Testis (tissue), 2 donors: ENCODE measurements at regions not wholly inside any gene's neighbourhood (a gene's known extent, or its start where the extent isn't known, plus 50 kb on each side); places are given as distances from the start of the nearest gene placed in this dataset.

Experiments
- DNase-seq: peaks from one replicate; pipeline ENCODE4 v3.0.0-alpha.2; 2019
- H3K27ac ChIP-seq, 2 donors: fragments of 200-600 bp; sonication (generic); one replicate each; pipeline ENCODE4 v1.5.1; 2019
- H3K27me3 ChIP-seq: fragments of 200-600 bp; sonication (generic); one replicate; pipeline ENCODE4 v1.5.1; 2019
- H3K36me3 ChIP-seq: fragments of 200-600 bp; sonication (generic); one replicate; pipeline ENCODE4 v1.5.1; 2017; ENCODE audit warnings: low read depth; ENCODE audit errors: missing control alignments
- H3K4me1 ChIP-seq: fragments of 200-600 bp; sonication (generic); one replicate; pipeline ENCODE4 v1.5.1; 2019
- H3K4me3 ChIP-seq, 2 donors: fragments of 200-600 bp; sonication (generic); one replicate each; pipeline ENCODE4 v1.5.1; 2017 to 2019
- H3K9me3 ChIP-seq: fragments of 200-600 bp; sonication (generic); one replicate; pipeline ENCODE4 v1.5.1; 2017
- POLR2A ChIP-seq: fragments of 450-650 bp; IDR thresholded peaks from one replicate; pipeline ENCODE4 v1.6.1; 2017; ENCODE audit warnings: antibody characterized with exemption, mild to moderate bottlenecking, moderate library complexity
- WGBS, 2 donors: methylation state at CpG; one replicate each; pipeline ENCODE4 v1.1.5; 2018; 5-methylcytosine and 5-hydroxymethylcytosine counted together
- intact Hi-C: fragments of 100-400 bp; cut with DNase I; formaldehyde crosslinking; loops from one replicate; pipeline ENCODE4 v1.15.1; 2023; ENCODE audit warnings: low total_unique reads
- TF ChIP-seq, protein P1 (sequence below), 3 experiments: fragments of 450-650 bp in 2 of 3; fragments of 200-600 bp in 1 of 3; sonication (generic) in 1 of 3; IDR thresholded peaks; one replicate each; pipeline ENCODE4 v1.5.1; 2016 to 2019; ENCODE audit warnings: antibody characterized with exemption in 3 of 3, mild to moderate bottlenecking in 2 of 3, moderate library complexity in 1 of 3

DNA sequence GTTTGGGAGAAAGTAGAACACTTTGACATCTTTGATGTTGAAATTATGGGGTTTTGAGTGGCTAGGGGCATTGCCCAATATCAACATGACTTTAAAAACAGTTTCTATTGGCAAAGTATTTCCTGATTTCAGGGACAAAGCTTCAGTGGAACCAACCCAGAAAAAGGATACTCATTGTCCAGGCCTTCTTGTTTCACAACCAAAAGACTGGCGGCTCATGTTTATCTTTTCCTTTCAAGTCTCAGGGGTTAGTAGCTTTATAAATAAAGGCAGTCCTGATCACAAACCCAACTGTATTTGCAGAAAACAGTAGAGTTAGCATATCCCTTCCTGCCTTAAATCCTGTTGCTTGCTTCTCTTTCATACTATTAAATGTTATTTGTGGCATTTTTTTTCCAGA lies 119.1 kb downstream of the SLITRK2 start:
- no peak overlapping the region for H3K27ac ChIP-seq
- no peak for DNase-seq
- no peak overlapping the region for H3K4me3 ChIP-seq
- TF ChIP-seq POLR2A: no peak
- WGBS, 2 donors: 73 to 75% methylated on average over 1 of the region's 1 CpG
- intact Hi-C loops: no loop called here
- no peaks in the 10 kb centered on the region for H3K4me1 ChIP-seq
- no peaks in the 10 kb centered on the region for H3K36me3 ChIP-seq
- H3K9me3 ChIP-seq: no peaks in the 10 kb centered on the region
- H3K27me3 ChIP-seq: no peaks in the 10 kb centered on the region

- H3K36me3 ChIP-seq: no peaks in the 10 kb centered on the region
- no peak for DNase-seq
- no peaks in the 10 kb centered on the region for H3K27me3 ChIP-seq
- no peaks in the 10 kb centered on the region for H3K9me3 ChIP-seq
- WGBS, 2 donors: 47 to 52% methylated on average over 3 of the region's 3 CpGs
- intact Hi-C loops: no loop called here
- TF ChIP-seq, protein P1, sequence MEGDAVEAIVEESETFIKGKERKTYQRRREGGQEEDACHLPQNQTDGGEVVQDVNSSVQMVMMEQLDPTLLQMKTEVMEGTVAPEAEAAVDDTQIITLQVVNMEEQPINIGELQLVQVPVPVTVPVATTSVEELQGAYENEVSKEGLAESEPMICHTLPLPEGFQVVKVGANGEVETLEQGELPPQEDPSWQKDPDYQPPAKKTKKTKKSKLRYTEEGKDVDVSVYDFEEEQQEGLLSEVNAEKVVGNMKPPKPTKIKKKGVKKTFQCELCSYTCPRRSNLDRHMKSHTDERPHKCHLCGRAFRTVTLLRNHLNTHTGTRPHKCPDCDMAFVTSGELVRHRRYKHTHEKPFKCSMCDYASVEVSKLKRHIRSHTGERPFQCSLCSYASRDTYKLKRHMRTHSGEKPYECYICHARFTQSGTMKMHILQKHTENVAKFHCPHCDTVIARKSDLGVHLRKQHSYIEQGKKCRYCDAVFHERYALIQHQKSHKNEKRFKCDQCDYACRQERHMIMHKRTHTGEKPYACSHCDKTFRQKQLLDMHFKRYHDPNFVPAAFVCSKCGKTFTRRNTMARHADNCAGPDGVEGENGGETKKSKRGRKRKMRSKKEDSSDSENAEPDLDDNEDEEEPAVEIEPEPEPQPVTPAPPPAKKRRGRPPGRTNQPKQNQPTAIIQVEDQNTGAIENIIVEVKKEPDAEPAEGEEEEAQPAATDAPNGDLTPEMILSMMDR (IDR thresholded peaks at IDR 0.05): no peak
- no peak for TF ChIP-seq POLR2A
- no peak overlapping the region for H3K4me3 ChIP-seq
- H3K27ac ChIP-seq: no peak overlapping the region
- no peaks in the 10 kb centered on the region for H3K4me1 ChIP-seq
These were observed 131.4 kb downstream of the SLITRK2 start for GRCh38 chrX:145949056-145949455.

- no peaks in the 10 kb centered on the region for H3K27me3 ChIP-seq
- H3K36me3 ChIP-seq: no peaks in the 10 kb centered on the region
- TF ChIP-seq POLR2A: no peak
- TF ChIP-seq, protein P1 (IDR thresholded peaks at IDR 0.05): no peak
- no peak for DNase-seq
- intact Hi-C loops: no loop called here
- H3K9me3 ChIP-seq: no peaks in the 10 kb centered on the region
- no peak overlapping the region for H3K4me3 ChIP-seq
- no peak overlapping the region for H3K27ac ChIP-seq
- no peaks in the 10 kb centered on the region for H3K4me1 ChIP-seq
These were observed 136.0 kb downstream of the SLITRK2 start for GRCh38 chrX:145953628-145954027.

DNA sequence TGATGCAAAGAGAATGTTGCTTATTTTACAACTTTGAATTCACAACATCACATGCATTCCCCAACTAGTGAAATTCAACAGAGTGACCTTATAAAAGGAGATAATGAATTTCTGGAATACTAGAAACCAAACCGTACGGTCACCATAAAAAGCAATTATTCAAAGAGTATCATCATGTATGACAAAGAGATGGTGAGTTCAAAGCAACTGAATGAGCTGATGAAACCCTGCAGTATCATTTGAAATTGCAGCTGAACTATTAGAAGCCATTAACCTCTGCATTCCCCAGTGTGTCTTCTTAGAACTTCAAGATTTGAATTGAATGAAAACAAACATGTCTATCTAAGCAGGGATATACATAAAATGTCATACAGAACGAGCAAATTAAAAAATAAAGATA lies 172.4 kb downstream of the SLITRK2 start:
- Histone ChIP-seq H3K27me3 (no peaks in the 10 kb centered on the region), H3K9me3 (no peaks in the 10 kb centered on the region), H3K4me1 (no peaks in the 10 kb centered on the region), H3K36me3 (no peaks in the 10 kb centered on the region), H3K4me3 (no peak overlapping the region), H3K27ac (no peak overlapping the region)
- no peak for TF ChIP-seq POLR2A
- TF ChIP-seq, protein P1 (IDR thresholded peaks at IDR 0.05): no peak
- 31 to 61% methylated on average over 3 of the region's 3 CpGs for WGBS, 2 donors
- no peak for DNase-seq
- intact Hi-C loops: no loop called here

DNA sequence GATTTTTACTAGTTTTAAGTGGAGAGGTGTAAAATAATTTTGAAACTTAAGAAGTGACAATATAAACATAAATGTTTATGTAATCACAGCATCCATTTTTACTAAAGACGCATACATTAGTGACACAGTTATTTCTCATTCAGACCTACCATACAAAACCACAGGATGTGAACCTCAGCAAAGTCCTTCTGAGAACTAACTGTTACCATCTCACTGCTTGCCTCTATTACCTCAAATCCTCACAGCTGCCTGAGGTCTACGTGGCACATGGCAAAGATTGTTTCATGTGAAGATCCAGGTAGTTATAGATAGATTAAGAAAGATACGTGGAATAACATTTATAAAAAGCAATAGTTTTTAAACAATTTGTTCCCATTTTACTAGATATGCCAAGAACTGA lies 189.0 kb downstream of the SLITRK2 start:
- no peak for TF ChIP-seq POLR2A
- TF ChIP-seq, protein P1 (IDR thresholded peaks at IDR 0.05): no peak
- no peak overlapping the region for H3K27ac ChIP-seq
- H3K36me3 ChIP-seq: no peaks in the 10 kb centered on the region
- intact Hi-C loops: no loop called here
- H3K27me3 ChIP-seq: no peaks in the 10 kb centered on the region
- H3K4me3 ChIP-seq: no peak overlapping the region
- H3K4me1 ChIP-seq: no peaks in the 10 kb centered on the region
- no peaks in the 10 kb centered on the region for H3K9me3 ChIP-seq
- DNase-seq: no peak
- 67 to 80% methylated on average over 3 of the region's 3 CpGs for WGBS, 2 donors
